GM18502 (cell line): ENCODE measurements at regions not wholly inside any gene's neighbourhood (a gene's known extent, or its start where the extent isn't known, plus 50 kb on each side); places are given as distances from the start of the nearest gene placed in this dataset.

Experiments used
- ATAC-seq: cut with Tn5 transposase; IDR thresholded peaks from one replicate; pipeline ENCODE4 v1.9.1; 2021; ENCODE audit warnings: mild to moderate bottlenecking; ENCODE audit not compliant: unreplicated experiment, poor library complexity

DNA sequence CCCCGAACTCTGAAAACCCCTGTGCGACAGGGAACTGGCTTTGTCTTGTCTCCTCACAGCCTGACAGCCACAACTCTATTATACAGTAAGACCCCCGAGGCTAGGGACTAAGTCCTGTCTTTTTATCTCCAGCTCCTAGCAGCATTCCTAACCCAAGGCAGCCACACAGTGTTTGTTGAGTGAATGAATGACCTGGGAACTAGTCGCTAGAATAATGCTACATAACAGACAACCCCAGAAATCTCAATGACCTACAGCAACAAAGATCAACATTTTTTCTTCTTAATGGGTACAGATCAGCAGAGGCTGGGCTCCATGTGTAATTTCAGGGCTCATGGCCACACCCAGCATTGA is 71.4 kb upstream of the TNRC6C start:
- ATAC-seq = no peak

DNA sequence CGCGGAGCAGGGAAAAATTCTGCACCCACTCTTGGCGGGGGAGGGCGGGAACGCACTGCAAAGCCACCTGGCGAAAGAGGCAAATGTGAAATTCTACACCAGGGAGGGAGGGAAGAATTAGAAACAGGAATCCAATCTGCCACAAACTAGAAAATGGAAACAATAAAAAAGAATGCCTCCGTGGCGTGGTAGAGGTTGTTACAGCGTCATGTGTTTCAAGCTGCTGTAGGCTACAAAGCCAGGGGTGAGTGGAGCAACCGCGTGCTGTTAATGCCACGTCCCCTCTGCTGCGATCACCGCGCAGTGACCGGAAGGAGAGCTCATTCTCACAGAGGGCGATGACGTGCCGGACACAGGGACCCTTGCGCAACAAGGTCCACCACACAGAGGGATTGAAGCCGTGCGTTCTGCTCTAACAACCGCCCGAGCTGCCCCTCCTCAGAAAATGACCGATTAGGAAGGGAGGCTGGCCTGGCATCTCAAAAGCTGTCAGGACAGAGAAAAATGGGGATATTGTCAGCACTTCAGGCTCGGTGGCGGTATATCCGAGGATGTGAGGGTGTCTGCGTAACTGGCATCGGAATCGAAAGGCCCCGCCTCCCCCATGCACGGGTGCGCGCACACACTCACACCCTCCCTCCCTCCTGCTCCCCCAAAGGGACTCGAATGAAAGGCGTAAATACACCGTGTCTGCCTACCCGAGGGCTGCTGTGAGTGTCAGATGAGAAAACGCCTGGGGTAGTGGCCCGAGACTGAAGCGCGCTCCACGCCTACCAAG is 70.8 kb upstream of the TNRC6C start:
- no peak for ATAC-seq

DNA sequence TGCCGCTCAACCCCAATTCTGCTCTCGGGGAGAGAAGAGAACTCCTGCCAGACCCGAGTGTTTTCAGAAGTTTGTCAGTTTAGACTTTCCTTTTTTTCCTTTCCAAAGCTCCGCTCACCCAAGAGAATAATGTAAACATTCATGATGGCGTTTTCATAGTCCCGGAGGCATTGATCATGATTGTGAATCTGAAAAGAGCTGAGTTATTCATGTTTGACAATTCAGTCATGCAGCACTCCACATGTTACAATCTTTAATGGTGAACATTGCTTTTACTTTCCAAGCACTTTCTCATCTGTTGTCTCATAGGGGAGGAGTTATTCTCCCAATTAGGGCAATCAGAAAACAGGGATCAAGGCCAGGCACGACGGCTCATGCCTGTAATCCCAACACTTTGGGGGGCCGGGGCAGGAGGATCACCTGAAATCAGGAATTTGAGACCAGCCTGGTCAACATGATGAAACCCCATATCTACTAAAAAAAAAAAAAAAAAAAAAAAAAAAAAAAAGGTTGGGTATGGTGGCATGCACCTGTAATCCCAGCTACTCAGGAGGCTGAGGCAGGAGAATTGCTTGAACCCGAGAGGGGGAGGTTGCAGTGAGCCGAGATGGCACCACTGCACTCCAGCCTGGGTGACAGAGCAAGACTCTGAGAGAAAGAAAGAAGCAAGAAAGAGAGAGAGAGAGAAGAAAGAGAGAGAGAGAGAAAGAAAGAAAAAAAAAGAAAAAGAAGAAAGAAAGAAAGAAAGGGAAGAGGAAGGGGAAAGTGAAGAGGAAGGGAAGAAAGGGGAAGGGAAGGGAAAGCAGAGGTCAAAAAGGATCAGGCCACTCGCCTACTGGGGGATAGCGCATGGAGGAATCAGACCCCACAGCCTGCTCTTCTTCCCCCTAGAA is 70.0 kb upstream of the TNRC6C start:
- ATAC-seq = no peak

DNA sequence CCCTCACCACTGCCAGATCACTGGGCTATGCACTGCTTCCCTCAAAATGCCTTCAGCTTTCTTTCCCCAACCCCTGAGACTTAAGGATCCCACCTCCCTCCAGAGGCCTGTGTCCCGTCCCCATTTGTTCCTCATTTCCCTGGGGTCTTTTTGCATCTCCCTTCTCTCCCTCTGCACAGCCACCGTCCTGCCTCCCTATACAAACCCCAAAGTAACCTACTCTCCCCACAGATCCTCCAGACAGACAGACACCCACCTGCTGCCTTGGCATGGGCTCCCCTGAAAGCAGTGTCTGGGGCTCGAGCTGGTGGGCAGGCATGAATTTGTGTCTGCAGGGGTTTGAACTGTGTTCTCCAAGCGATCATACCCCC is 69.4 kb upstream of the TNRC6C start:
- no peak for ATAC-seq

DNA sequence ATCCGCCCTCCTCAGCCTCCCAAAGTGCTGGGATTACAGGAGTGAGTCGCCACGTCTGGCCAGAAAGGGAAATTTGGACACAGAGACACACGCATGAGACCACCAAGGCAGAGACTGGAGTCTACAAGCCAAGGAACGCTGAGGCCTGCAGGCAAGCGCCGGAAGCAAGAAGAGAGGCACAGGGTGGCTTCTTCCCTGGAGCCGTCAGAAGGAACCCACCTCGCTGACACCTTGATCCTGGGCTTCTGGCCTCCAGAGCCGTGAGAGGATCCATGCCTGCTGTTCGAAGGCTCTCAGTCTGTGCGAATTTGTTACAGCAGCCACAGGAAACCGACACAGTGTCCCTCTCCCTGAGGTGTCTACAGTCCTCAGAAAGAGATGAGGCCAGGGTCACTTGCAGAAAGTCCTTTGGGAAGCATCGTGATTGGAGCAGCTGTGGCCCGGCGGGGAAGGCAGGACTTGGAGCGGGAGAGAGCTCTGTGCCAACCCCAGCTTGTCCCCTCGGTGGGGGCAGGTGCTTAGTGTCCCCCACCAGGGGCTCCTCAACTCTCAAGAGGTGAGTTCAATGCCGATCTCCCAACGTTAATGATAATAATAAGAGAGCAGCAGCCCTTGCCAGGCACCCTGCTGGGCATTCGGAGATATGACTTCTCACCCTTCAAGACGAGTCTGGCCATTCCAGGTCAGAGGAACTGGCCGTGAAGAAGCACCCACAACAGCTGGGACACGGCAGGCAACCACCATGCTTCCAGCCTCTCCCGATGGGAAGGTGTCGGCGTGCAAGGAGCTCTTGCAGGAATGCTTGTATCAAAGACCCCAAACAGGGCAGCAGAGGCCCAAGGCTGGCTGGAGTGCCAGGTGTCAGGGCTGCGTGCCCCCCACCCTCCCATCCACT is 68.4 kb upstream of the TNRC6C start:
- ATAC-seq = no peak

DNA sequence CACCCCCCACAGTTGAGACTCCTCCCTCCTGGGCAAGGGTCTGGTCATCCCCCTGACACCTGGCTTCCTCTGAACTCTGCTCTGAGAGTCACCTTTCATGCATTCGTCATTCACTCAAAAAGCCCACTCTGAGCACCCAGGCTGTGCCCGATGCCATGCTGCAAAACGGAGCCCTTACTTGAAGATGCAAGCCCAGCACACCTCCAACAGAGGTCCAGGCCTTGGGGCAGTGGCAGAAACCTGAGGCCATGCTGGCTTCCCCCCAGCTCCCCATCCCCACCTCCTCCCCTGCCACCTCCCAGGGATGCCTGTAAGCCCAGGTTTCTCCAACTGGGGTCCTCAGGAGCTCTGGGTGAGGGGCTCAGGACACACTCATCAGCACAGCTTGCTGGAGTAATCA is 67.7 kb upstream of the TNRC6C start:
- ATAC-seq = no peak

DNA sequence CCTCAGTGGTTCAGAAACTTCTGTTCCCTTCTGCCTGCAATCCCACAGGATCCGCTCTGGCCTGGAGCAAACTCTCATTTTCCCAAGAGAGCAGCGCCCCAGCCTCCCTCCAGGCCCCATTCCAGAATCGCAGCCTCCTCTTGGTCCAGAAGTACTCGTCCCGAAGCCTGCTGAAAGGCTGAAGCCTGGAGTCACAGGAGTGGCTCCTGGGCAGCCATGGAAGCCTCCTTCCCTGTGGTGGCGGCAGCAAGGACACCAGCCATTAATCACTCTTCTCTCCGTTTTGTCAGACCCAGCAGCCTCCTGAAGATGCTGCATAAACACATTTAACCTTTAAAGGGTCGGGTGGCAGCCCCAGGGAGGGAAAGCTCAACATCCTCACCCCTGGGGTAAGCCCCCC is 66.9 kb upstream of the TNRC6C start:
- ATAC-seq = no peak

DNA sequence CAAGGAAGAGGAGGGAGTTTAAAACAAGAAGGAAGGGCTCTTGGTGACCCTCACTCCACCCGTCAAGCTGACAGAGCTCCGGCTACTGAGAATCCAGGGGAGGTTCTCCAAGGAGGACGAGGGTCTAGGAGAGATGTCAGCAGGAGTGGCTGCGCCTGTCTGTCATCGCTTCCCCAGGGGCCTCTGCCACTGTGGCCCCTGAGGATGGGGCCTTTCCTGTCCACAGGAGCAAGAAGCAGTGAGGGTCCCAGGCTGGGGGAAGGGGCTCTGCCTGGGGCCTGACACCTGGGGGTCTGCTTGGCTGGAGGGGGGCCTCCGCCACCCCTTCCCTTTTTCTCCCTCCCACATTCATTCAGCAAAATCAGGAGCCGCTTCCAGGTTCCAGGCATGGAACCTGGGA is 66.5 kb upstream of the TNRC6C start:
- no peak for ATAC-seq

DNA sequence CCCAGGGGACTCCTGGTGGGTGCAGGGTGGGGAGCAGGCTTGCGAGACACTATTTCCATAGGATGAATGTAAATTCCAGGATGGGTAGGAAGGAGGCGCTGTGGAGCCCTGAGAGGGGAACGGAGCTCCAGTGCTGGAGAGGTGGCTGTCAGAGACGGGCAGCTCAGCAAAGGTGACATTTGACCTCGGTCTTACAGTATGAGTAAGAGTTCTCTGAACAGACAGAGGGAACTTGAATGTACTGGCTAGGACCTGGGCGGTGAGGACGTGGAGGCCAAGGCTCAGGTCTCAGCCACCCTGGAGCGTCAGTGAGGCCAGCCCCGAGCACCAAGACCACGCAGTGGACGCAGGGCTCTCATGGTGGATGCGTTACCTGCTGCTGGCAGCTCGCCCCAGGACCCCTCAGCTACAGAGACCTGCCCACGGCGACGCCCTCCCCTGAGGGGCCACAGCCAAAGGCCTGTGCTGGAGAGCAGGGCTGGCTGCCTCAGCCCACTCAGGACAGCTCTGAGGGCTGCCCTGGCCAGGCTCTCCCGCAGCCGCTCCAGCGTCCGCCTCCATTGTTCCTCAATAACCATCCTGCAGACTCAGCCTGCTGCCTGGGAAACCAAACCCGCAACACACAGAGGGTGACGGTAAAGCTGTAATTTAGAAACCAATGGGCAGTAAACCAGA is 65.9 kb upstream of the TNRC6C start:
- ATAC-seq = no peak

DNA sequence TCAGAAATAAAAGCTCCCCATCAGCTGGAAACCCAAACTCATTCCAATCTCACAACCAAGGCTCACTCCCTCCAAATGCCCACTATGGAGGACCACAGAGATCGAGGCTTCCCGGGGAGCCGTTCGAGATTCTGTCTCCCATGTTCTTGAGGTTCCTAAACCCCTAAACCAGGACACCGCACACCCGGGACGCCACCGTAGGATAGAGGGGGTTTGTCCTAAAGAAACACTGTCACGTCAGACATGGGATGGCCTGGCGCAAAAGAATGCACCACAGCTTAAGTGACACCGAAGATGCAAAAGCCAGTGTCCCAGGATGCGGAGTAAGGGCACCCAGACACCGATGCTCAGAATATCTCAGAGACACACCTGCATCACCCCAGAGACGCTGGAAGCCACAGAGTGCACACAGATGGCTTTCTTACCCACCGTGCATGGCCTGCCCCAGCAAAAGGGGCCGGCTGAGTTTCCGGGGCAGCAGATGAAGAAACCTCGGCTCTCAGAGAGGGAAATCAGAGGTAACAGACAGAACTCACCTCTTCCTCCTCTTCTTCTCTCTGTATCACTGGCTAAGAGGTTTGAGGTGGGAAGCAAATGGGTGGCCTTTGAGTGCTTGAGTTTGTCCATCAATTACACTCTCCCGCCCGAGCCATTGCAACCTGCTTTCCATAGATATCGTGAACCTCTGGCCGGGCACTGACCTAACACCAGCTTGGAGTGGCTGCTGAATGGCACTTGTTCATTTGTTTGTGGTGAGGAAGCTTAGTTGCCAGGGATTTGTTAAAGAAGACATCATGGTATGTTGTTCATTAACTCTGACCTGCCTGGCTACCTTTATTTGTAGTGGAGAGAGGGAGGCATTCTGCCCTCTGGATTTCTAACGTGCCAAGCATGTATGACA is 65.1 kb upstream of the TNRC6C start:
- no peak for ATAC-seq

DNA sequence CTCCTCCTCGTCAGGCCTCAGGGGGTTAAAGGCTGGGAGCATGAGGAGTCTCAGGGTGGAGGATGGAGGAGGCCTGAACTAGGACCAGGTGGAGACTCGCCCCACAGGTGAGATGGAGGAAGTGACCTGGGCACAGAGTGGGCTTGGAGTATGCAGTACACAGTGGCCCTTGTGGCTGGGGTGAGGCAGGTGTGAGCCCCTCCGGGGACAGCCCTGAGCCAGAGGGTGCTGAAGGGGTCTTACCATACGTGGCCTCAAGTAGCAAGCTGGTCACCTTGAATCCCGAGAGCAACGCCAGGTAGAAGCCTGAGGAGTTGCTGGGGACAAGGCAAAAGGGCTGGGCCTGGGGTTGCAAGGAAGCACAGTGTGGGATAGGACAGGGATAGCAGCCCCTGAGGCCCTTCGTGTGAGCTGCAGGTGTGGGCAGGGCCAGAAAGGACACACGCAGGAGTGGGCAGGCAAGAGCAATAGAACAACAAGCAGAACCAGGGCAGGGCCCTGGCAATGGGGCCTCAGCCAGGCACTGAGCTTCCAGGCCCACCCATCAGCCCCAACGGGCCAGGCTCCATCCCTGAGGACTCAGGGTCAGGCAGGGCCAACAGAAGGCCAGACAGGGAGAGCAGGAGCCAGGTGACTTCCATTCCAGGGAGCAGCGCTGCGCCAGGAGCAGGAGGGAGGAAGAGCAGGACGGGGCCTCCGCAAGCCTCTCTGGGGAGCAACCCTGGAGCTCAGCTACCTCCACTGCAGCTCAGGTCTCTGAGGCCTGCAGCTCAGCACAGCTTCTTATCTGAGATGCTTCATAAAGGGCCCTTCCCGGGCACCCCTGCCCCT is 64.2 kb upstream of the TNRC6C start:
- no peak for ATAC-seq

DNA sequence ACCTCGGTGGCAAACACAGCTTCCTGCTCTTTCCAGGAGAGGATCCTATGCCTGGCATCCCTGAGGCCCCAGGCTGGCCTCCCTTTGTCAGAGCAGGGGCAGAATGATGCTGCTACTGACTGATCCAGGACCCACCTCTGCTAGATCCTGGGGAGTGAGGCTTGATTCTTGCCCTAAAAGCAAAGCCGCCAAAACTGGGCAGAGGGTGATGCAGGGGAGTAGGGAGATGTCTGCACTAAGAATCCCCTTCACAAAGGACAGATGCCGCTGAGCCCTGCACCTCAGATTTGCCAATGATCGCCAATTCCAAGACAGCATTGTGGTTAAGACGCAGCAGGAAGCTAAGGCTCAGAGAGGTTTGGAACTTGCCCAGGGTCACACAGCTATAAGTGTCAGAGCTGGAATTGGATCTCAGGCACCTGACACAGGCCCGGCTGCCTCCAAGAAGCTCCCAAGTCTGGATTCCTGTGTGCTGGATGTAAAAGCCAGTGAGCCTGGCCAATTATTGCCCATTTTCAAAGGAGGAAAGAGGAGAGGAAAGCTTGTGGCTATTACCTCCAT is 60.7 kb upstream of the TNRC6C start:
- ATAC-seq = no peak

DNA sequence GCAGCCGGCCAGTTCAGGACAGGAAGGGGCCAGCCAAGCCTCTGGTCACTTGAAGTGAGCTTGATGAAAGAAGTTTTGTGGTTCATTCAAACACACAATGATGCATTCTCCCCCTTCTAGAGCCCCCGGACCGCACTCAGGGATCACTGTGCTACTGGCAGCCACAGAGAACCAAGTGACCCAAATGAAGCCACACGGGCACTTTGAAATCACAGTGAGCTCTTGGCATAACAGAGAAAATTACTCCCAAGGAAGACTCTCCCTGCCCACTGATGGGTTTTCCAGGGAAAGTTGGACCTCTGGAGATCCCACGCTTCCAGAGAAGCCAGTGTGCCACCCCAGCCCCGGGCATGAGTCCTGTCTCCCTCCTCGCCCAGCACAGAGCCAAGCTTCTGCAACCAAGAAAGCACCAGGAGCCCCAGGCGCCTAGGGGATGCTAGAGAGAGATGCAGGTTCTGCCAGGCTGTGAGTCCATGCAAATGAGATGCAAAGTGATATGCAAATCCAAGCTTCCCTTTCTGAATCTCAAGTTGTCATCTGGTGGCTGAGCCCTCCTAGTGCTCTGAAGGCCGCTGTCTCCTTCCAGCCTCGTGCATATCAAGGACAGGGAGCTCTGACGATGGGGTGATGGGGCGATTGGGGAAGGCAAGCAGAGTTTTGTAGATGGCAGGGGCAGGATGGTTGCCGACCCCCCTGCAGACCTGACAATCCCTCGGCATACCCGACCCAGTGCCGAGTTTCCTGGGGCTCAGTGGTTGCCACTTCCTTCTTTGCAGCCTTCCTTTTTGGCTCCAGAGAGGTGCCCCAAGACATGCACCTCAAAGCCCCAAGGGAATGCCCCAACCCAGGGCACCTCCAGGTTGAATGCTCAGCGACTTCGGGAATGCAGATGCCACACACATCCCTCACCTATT is 59.7 kb upstream of the TNRC6C start:
- ATAC-seq = no peak

DNA sequence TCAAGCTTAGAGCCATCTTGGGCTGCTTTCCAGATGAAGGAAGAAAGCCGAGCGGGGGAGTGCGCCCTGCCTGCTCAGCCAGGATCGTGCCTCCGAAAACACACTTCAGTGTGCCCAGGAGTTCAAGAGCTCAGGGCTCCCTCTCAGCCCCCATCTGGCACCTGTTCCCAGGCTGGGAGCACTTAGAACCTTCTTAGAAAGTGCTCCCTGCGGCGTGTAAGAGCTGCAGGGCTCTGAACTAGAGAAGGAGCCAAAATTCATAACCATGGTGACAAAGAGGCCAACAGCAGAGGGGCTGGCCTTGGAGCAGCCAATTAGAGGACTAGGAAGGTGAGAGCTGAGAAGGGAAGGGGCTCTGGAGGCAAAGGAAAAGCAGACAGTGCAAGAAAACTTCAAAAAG is 59.0 kb upstream of the TNRC6C start:
- ATAC-seq = no peak

DNA sequence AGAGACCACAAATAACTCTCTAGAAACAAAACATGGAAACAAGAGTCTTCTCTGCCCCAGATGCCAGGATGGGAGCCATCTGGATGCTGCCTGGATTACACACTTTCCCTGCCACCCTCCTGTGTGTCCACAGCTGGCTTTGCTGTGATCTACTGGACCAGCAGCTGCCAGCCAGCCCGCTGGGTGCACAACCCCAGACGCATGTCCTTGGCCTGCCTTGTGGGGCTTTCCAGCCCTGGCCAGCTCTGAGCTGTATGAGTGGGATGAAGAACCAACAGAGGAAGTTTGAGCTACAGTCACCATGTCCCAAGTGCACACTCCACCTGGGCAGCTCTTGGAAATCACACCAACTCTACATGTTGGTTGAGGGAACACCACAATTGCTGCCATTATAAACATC is 57.0 kb upstream of the TNRC6C start:
- ATAC-seq = no peak

DNA sequence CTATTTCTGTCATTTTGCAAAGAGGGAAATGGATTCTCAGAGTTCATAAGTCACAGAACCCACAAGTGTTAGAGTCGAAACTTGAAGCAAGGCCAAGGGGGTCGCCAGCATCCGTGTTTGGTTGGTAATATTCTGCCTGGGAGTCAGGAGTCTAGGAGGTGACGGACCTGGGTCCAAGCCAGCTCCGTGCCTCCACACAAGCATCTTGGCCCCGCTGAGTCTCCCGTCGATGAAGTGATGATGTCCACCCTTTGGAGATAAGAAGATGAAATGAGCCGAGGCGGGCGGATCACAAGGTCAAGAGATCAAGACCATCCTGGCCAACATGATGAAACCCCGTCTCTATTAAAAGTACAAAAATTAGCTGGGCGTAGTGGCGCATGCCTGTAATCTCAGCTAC is 53.2 kb upstream of the TNRC6C start:
- ATAC-seq = no peak

DNA sequence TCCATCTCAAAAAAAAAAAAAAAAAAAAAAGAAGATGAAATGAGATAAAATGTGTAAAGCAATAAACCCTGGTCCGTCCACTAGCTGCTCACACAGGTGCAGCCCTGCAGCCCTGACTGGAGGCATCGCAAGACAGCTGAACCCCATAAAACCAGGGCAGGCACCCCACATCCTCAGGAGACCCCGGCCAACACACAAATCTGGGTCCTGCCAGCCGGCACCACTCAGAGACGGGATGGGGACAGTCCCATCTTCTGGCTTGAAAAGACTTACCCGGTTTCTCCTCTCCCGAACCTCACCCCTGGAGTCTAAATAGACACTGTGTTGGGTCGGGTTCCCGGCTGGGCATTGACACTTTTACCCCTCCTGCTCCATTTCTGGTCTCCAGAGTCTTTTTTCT is 52.7 kb upstream of the TNRC6C start:
- no peak for ATAC-seq
